ENCODE measurements at regions not wholly inside any gene's neighbourhood (a gene's known extent, or its start where the extent isn't known, plus 50 kb on each side); places are given as distances from the start of the nearest gene placed in this dataset.

GRCh38 chr20:11718474-11719094, 199.1 kb upstream of the BTBD3 start:
- TF ChIP-seq CTCF (conservative IDR thresholded peaks at IDR 0.05; ENCODE audit: low read length) (no peak), EZH2phosphoT487 (IDR thresholded peaks at IDR 0.05; ENCODE audit: borderline replicate concordance, low read depth, low read length) (no peak)
